ENCODE measurements at regions not wholly inside any gene's neighbourhood (a gene's known extent, or its start where the extent isn't known, plus 50 kb on each side); places are given as distances from the start of the nearest gene placed in this dataset.

- no peaks in the 10 kb centered on the region for H3K36me3 ChIP-seq (ENCODE audit: insufficient read depth, insufficient read length, low read length)
- H3K9me3 ChIP-seq (ENCODE audit: insufficient read depth, low read length): no peaks in the 10 kb centered on the region
- TF ChIP-seq ZNF274 (IDR thresholded peaks at IDR 0.05; ENCODE audit: low read depth, low read length) (no peak), SUZ12 (IDR thresholded peaks at IDR 0.05; ENCODE audit: extremely low read depth, insufficient read depth, insufficient read length) (no peak), YY1 (IDR thresholded peaks at IDR 0.05; ENCODE audit: insufficient read depth, insufficient read length) (no peak)
- DNase-seq (ENCODE audit: low read depth, low spot score): no peak
- H3K9ac ChIP-seq (ENCODE audit: insufficient read length, low read depth): no peak overlapping the region
- H3K27me3 ChIP-seq (ENCODE audit: insufficient read depth, insufficient read length): peaks cover 3% of the 10 kb centered on the region
- H3K4me1 ChIP-seq (ENCODE audit: insufficient read depth, insufficient read length): no peaks in the 10 kb centered on the region
- no peak overlapping the region for H3K4me3 ChIP-seq (ENCODE audit: insufficient read length, low read depth)
These were observed 52.5 kb upstream of the C9orf72 start for GRCh38 chr9:27625751-27626150.

GRCh38 chr9:27626244-27627187 is 53.2 kb upstream of the C9orf72 start:
- Histone ChIP-seq H3K4me1 (ENCODE audit: insufficient read depth, insufficient read length) (no peaks in the 10 kb centered on the region), H3K4me3 (ENCODE audit: insufficient read length, low read depth) (no peak overlapping the region), H3K9ac (ENCODE audit: insufficient read length, low read depth) (no peak overlapping the region), H3K36me3 (ENCODE audit: insufficient read depth, insufficient read length, low read length) (no peaks in the 10 kb centered on the region), H3K9me3 (ENCODE audit: insufficient read depth, low read length) (no peaks in the 10 kb centered on the region), H3K27me3 (ENCODE audit: insufficient read depth, insufficient read length) (peaks cover 3% of the 10 kb centered on the region)
- TF ChIP-seq ZNF274 (IDR thresholded peaks at IDR 0.05; ENCODE audit: low read depth, low read length) (no peak), SUZ12 (IDR thresholded peaks at IDR 0.05; ENCODE audit: extremely low read depth, insufficient read depth, insufficient read length) (no peak), YY1 (IDR thresholded peaks at IDR 0.05; ENCODE audit: insufficient read depth, insufficient read length) (no peak)
- no peak for DNase-seq (ENCODE audit: low read depth, low spot score)

DNA sequence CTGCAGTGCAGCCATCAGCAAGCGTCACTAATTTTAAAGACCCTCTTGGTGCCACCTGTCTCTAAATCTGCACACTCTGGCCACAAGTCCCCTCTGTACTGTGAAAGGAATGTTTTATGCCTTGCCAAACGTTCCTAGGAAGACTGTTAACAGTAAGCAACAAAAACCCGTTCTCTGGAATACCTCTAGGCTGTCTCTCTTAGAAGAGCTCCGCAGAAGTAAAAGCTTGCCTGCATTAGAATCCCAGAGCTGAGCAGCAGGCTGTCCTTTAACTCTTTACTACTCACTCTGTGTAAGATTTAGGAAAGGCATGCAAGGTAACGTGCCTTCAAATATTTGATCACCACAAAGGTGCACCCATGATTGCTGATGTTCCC is 53.9 kb upstream of the C9orf72 start:
- DNase-seq (ENCODE audit: low read depth, low spot score): peak; percentile 16
- no peaks in the 10 kb centered on the region for H3K9me3 ChIP-seq (ENCODE audit: insufficient read depth, low read length)
- H3K4me3 ChIP-seq (ENCODE audit: insufficient read length, low read depth): no peak overlapping the region
- peaks cover 3% of the 10 kb centered on the region for H3K27me3 ChIP-seq (ENCODE audit: insufficient read depth, insufficient read length)
- no peaks in the 10 kb centered on the region for H3K4me1 ChIP-seq (ENCODE audit: insufficient read depth, insufficient read length)
- no peak overlapping the region for H3K9ac ChIP-seq (ENCODE audit: insufficient read length, low read depth)
- no peak for TF ChIP-seq SUZ12 (IDR thresholded peaks at IDR 0.05; ENCODE audit: extremely low read depth, insufficient read depth, insufficient read length)
- TF ChIP-seq YY1 (IDR thresholded peaks at IDR 0.05; ENCODE audit: insufficient read depth, insufficient read length): no peak
- no peak for TF ChIP-seq ZNF274 (IDR thresholded peaks at IDR 0.05; ENCODE audit: low read depth, low read length)
- no peaks in the 10 kb centered on the region for H3K36me3 ChIP-seq (ENCODE audit: insufficient read depth, insufficient read length, low read length)

- no peak for TF ChIP-seq SUZ12 (IDR thresholded peaks at IDR 0.05; ENCODE audit: extremely low read depth, insufficient read depth, insufficient read length)
- TF ChIP-seq ZNF274 (IDR thresholded peaks at IDR 0.05; ENCODE audit: low read depth, low read length): no peak
- no peak for TF ChIP-seq YY1 (IDR thresholded peaks at IDR 0.05; ENCODE audit: insufficient read depth, insufficient read length)
These were observed 55.0 kb upstream of the C9orf72 start for GRCh38 chr9:27628311-27628710.

DNA sequence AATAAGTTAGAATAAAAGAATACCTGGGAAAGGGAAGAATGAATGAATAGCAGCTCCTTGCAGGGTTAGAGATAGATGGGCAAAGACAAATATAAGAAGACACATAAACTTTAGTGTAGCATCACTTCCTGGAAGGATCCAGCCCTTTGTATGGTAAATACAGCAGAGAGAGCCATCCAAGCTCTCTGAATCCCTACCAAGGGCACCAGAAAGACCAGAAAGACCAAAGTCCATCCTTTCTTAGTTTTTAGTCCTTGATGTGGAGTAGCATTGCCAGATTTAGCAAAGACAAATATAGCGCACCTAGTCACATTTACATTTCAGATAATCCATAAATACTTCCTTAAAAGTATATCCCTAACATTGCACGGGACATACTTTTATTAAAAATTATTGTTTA is 56.1 kb upstream of the C9orf72 start:
- Histone ChIP-seq H3K9ac (ENCODE audit: insufficient read length, low read depth) (no peak overlapping the region), H3K9me3 (ENCODE audit: insufficient read depth, low read length) (no peaks in the 10 kb centered on the region), H3K36me3 (ENCODE audit: insufficient read depth, insufficient read length, low read length) (no peaks in the 10 kb centered on the region), H3K4me3 (ENCODE audit: insufficient read length, low read depth) (no peak overlapping the region), H3K27me3 (ENCODE audit: insufficient read depth, insufficient read length) (peaks cover 3% of the 10 kb centered on the region), H3K4me1 (ENCODE audit: insufficient read depth, insufficient read length) (no peaks in the 10 kb centered on the region)
- DNase-seq (ENCODE audit: low read depth, low spot score): no peak
- no peak for TF ChIP-seq YY1 (IDR thresholded peaks at IDR 0.05; ENCODE audit: insufficient read depth, insufficient read length)
- TF ChIP-seq ZNF274 (IDR thresholded peaks at IDR 0.05; ENCODE audit: low read depth, low read length): no peak
- no peak for TF ChIP-seq SUZ12 (IDR thresholded peaks at IDR 0.05; ENCODE audit: extremely low read depth, insufficient read depth, insufficient read length)

More at GRCh38 chr9:27628311-27628710, 55.0 kb upstream of the C9orf72 start:
- no peak for DNase-seq (ENCODE audit: low read depth, low spot score)
- Histone ChIP-seq H3K9ac (ENCODE audit: insufficient read length, low read depth) (no peak overlapping the region), H3K36me3 (ENCODE audit: insufficient read depth, insufficient read length, low read length) (no peaks in the 10 kb centered on the region), H3K4me3 (ENCODE audit: insufficient read length, low read depth) (no peak overlapping the region), H3K4me1 (ENCODE audit: insufficient read depth, insufficient read length) (no peaks in the 10 kb centered on the region), H3K27me3 (ENCODE audit: insufficient read depth, insufficient read length) (peaks cover 3% of the 10 kb centered on the region), H3K9me3 (ENCODE audit: insufficient read depth, low read length) (no peaks in the 10 kb centered on the region)

- TF ChIP-seq SUZ12 (IDR thresholded peaks at IDR 0.05; ENCODE audit: extremely low read depth, insufficient read depth, insufficient read length) (no peak), ZNF274 (IDR thresholded peaks at IDR 0.05; ENCODE audit: low read depth, low read length) (no peak), YY1 (IDR thresholded peaks at IDR 0.05; ENCODE audit: insufficient read depth, insufficient read length) (no peak)
- H3K4me3 ChIP-seq (ENCODE audit: insufficient read length, low read depth): no peak overlapping the region
- no peak for DNase-seq (ENCODE audit: low read depth, low spot score)
- no peaks in the 10 kb centered on the region for H3K9me3 ChIP-seq (ENCODE audit: insufficient read depth, low read length)
- H3K36me3 ChIP-seq (ENCODE audit: insufficient read depth, insufficient read length, low read length): no peaks in the 10 kb centered on the region
- no peaks in the 10 kb centered on the region for H3K27me3 ChIP-seq (ENCODE audit: insufficient read depth, insufficient read length)
- no peak overlapping the region for H3K9ac ChIP-seq (ENCODE audit: insufficient read length, low read depth)
- no peaks in the 10 kb centered on the region for H3K4me1 ChIP-seq (ENCODE audit: insufficient read depth, insufficient read length)
These were observed 59.0 kb upstream of the C9orf72 start for GRCh38 chr9:27632254-27632653.

DNA sequence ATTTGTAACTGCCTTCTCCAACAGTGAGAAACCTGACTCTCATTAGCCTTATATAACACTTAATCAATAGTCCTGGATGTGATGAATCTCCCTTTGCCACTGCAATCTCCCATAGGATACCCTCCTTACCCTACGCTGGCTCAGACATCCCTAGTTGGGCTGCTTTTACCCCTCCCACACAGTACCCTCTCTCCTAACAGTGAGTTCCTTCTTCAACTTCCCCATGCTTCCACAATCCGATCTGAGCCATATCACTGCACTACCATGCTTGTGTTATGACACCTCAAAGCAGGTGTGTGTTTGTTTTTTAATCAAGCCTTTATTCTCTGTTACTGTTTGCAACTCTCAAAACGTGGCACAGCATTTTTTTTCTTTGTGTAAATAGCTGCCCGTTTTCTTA is 60.5 kb upstream of the C9orf72 start:
- no peak for TF ChIP-seq SUZ12 (IDR thresholded peaks at IDR 0.05; ENCODE audit: extremely low read depth, insufficient read depth, insufficient read length)
- no peak for TF ChIP-seq ZNF274 (IDR thresholded peaks at IDR 0.05; ENCODE audit: low read depth, low read length)
- TF ChIP-seq YY1 (IDR thresholded peaks at IDR 0.05; ENCODE audit: insufficient read depth, insufficient read length): no peak
- no peaks in the 10 kb centered on the region for H3K27me3 ChIP-seq (ENCODE audit: insufficient read depth, insufficient read length)
- H3K9me3 ChIP-seq (ENCODE audit: insufficient read depth, low read length): no peaks in the 10 kb centered on the region
- no peaks in the 10 kb centered on the region for H3K36me3 ChIP-seq (ENCODE audit: insufficient read depth, insufficient read length, low read length)
- no peak overlapping the region for H3K4me3 ChIP-seq (ENCODE audit: insufficient read length, low read depth)
- DNase-seq (ENCODE audit: low read depth, low spot score): no peak
- no peak overlapping the region for H3K9ac ChIP-seq (ENCODE audit: insufficient read length, low read depth)
- no peaks in the 10 kb centered on the region for H3K4me1 ChIP-seq (ENCODE audit: insufficient read depth, insufficient read length)

All from NT2/D1 (cell line).